DMS53 treated with DMSO at 0.1 percent for 48 hours (cell line): ENCODE measurements at regions not wholly inside any gene's neighbourhood (a gene's known extent, or its start where the extent isn't known, plus 50 kb on each side); places are given as distances from the start of the nearest gene placed in this dataset.
A peak's percentile ranks its signal among the peaks of the same experiment; 100 is the strongest.

ENCODE experiments used
- DNase-seq: peaks from one replicate; lab custom pipeline; 2025; ENCODE audit not compliant: unreplicated experiment; lab: John Stamatoyannopoulos, UW

DNA sequence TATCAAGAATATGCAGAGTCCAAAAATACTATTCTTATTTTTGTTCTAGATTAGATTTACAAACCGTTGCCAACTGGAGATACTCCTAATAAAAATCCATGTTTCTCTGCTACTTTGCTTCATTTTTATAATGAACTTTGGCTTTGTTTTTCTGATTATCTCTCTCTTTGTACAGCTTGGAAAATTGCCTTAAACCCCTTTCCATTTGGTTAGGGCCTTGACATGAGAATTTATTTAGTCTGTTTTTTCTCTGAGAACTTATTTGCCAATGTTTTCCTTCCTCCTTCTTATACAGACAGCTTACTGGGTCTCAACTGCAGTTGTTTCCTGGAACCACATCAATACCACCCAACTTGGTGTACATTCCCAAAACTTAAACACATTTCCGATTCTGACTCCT is 555.4 kb downstream of the SLITRK6 start:
- no peak for DNase-seq

DNA sequence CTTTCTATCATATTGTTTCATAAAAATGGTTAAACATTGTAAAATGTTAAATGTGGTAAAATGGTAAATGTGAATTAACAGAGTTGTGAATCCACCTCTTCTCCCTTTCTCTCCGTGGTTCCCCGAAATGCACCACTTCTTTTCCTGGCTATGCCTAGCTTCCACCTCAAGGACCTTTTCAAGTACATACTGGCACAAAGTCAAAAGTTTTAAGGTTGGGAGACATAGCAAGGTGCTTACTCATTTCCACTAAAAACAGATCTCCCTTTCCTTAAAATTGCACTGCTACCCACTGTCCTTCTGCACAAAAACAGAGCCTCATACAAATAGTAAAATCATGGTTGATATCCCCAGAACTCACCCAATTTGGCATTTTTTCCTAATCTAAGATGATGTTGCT is 558.2 kb downstream of the SLITRK6 start:
- no peak for DNase-seq

DNA sequence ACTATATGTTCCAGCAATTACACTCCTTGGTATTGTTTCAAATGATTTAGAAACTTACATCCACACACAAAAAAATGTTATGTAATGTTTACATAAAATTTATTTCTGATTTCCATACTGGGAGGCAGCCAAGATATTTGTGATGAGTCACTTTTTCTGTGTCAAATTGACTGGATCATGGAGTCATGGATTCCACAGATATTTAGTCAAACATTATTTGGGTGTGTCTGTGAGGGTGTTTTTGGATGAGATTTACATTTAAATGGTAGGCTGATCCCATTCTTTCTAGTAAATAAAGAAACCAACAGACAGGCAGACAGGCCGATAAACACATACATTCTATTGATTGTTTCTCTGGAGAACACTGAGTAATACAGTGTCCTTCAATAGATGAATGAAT is 562.8 kb downstream of the SLITRK6 start:
- no peak for DNase-seq

DNA sequence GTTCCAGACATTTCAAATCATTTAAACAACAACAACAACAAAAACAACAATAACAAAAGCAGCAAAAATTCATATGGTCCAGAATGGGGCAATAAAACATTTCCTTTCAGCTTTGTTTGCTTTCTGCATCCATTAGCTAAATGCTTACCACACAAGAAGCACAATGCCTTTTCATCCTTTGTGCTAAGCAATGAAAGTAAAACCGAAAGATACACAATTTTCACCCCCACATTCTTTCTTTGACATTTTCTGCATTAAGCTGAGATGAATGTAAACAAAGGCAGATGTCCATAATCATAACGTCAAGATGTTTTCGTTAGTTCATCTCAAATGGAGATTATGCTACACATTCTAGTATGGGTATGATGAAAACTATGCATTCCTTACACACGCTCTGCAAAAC is 568.5 kb downstream of the SLITRK6 start:
- DNase-seq = peak; percentile 16

DNA sequence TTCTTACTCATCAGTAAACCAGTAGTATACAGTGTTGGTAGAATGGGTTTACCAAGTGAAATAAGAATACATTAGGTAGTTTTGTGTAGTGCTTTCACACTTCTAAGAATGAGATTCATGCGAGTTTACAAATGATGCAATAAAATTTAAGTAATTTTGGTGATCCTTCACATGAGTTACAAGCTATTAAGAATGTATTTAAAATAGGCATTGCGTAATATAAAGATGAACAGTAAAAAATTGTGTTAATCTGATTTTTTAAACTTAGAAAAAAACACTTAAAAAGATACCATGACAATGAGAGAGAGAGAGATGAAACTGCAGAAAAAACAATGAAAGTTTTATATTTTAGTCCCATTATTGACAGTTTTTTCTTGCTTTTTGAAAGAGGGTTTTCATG is 570.5 kb downstream of the SLITRK6 start:
- DNase-seq = no peak

DNA sequence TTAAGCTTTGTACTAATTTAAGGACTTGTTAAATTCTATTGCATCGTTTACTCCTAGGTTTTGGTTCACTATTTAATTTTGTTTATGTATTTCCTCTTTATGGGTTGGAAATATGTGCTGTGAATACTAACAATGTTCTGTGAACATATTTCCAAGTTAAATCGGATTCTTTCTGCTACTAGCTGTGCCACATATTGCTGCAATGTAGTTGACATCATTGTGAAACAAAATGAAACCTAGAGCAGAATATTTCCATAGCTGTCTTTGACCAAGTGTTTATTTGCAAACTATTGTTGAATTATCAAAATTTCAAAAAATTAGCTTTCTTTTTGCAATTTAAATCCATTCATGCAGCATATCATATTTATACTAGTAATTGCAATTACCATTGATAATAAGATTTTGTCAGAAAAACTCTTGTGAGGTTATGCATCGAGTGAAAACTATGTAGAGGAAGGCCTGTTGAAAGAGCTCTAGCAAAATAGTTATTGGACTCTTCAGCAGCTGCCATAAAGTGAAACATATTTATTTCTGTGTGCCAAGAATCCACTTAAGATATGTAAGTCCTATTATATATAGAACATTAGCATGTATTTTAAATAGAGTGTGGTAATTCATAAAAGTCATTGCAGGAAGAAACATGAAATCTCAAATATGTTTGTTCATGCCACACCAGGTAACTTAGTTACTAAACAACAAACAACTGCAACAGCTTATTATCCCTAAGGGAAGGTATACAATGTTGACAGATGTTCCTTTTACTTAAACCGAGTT is 575.1 kb downstream of the SLITRK6 start:
- no peak for DNase-seq

DNA sequence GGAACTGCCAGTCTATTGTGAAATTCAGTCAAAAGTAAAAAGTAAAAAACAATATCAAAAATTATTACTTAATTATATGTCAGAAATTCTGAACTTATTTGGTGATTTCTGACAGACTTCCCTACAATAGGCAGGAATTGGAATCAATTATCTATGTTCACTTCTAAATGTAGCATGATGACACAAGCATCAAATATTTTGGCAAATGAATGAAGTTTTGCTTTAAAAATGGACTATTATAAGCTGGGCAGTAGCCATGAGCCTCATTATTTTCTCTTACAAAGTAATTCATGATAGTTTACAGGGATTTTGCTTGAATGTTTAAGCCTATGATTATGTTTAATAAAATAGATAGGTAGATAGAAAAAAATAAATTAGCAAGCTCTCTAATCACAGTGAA is 582.6 kb downstream of the SLITRK6 start:
- DNase-seq = no peak

DNA sequence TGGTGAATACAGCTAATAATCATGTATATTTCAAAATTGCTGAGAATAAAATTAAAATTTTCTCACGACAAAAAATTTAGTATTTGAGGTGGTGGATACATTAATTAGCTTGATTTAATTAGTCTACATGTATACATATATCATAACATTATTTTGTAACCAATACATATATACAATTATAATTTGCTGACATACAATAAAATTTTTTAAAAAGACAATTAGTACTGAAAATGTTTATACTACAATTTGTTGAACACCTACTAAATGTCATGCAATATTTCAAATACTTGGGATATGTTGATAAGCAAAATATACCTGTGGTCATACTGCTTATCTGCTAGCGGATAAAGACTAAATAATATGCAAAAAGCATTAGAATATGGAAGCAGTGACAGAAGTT is 586.5 kb downstream of the SLITRK6 start:
- no peak for DNase-seq

DNA sequence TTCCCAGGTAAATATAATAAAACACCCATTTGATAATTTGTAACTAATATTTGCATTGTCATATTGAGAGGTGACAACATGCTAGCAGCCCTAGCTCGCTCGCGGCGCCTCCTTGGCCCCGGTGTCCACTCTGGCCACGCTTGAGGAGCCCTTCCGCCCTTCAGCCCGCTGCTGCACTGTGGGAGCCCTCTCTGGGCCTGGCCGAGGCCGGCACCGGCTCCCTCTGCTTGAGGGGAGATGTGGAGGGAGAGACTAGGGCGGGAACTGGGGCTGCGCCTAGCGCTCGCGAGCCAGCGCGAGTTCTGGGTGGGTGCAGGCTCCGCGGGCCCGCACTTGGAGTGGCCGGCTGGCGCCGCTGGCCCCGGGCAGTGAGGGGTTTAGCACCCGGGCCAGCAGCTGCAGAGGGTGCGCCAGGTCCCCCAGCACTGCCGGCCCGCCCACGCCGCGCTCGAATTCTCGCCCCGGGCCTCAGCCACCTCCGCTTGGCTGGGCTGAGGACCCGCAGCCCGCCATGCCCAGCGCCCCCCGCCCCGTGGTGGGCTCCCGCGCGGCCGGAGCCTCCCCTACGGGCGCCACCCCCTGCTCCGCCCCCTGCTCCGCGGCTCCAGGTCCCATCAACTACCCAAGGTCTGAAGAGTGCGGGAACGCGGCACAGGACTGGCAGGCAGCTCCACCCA is 594.4 kb downstream of the SLITRK6 start:
- DNase-seq = no peak

DNA sequence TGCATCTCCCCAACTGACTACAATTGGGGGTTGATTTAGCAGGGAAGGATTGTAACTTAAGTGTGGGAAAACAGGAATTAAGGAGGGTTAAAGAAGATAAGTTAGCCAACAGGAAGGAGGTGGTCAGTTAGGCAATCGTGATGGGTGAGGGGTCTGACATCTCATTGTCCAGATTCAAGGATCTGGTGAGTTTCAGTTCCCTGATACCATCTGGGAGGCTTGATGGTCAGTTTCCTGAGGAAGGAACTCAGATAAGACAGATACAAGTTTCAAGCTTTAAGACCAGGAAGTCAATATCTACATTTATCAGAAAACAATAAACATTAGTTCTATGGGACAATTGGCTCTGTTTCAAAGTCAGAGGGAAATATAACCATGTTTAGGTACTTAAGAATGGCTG is 601.8 kb downstream of the SLITRK6 start:
- no peak for DNase-seq

DNA sequence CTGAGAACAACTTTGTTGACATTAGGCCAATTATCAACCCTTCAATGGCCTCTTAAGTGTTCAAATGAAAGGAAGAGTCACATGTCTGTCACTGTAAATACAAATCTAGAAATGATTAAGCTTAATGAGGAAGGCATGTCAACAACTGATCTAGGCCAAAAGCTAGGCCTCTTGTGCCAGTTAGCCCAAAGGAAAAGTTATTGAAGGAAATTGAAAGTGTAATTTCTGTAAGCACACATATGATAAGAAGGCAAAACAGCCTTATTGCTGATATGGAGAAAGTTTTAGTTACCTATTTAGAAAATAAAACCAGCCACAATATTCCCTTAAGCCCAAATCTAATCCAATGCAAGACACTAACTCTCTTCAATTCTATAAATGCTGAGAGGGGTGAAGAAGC is 604.7 kb downstream of the SLITRK6 start:
- DNase-seq = peak; percentile 36

DNA sequence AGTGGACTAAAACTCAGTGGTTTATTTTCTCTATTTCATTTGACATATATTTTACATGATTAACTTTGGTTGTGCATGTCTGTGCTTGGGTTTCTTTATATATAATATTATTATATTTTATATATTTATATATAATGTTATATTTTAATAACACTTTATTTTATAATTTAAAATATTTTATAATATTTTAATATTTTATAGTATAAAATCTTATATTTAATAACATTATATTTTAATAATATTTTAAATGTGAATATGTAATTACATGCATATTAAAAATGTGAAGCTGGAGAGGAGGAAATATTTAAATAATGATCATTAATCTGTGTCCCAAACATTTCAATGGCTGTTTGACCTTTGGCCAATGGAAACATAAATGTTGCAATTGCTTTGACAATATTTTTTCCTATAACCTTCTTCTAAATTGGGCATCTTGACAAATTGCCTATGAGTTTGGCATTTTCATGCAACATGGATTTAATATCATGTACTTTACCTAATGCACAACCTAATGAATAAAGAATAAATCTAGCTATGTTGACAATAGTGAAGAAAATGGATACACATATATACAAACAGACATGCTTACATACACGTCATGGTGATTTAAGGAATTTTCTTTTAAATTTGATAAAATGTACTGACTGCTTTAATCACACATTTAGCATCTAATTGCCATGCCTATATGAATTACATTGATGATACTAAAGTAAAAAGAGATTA is 607.1 kb downstream of the SLITRK6 start:
- DNase-seq = no peak

DNA sequence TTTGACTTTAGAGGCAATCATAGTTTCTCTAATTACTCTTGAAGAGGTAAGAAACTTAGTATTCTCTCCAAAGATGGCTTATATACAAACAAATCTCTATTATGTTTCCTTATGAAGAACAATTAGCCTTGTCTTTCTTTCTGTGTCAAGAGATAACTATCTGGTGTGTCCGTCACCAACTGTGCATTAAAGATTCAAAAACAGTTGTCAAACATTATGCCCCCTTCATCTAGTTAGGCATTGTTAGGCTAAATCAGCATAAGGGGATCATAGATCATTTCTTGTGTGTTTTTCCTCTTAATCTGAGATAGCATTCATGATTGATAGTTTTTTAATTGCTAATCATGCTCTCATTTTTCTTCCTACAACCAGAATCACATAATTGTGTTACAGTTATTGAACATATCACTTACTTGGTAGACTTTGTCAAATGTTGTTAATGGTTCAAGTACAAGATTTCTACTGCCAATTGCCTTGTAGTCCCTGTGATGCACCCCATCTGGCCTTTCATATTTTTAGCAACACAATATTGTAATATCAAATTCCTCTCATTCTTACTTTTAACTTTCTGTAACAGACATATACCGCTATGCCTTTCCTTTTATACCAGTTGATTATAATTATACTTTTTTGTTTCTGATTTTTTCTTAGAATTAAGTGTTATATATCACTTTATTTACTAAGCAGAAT is 612.7 kb downstream of the SLITRK6 start:
- DNase-seq = no peak

DNA sequence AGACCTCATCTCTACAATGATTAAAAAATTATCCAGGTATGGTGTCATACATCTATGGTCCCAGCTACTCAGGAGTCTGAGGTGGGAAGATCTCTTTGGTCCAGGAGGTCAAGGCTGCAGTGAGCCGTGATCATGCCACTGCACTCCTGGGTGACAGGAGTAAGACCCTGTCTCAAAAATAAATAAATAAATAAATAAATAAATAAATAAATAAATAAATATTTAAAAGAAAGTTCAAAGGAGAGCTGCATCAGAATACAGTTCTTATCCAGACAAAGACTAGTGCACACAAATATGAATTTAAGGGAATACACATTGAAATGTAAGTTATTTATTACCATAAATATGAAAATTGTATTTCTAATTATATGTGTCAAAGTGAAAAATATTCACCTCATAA is 624.9 kb downstream of the SLITRK6 start:
- no peak for DNase-seq

DNA sequence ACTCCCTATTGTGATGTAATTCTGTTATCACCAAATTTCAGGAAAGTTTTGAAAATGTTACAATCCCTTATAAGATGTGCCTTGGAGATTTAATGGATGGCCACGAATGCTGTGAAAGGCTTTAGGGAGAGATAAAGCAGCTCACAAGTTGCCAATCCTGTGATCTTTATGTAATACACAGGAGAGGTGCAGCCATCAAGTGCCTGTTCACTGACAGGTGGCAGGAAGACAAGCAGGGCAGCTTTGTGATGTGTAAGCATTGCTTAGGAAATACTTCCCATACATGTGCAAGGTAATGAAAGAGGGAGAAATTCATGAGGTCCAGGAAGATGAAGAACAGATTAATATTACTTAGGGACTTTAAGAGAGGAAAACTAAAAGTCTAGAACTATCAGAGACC is 628.8 kb downstream of the SLITRK6 start:
- peak; percentile 24 for DNase-seq

DNA sequence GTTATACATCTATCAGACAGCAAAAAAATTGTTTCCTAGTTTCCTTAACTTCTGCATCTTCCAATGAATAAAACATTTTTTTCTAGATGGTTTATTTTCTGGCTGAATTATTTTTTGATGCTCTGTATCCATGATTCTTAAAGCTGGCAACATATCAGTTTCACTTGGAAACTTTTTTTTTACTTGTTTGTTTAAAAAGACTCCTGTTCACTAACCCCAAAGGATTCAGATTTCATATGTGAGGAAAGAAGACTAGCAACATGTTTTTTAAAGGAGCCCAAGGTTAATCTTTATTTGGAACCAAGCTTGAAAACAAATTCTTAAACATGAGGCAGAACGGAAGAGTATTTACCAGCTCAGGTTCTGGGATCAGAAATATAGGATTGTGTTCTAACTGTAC is 632.3 kb downstream of the SLITRK6 start:
- no peak for DNase-seq

DNA sequence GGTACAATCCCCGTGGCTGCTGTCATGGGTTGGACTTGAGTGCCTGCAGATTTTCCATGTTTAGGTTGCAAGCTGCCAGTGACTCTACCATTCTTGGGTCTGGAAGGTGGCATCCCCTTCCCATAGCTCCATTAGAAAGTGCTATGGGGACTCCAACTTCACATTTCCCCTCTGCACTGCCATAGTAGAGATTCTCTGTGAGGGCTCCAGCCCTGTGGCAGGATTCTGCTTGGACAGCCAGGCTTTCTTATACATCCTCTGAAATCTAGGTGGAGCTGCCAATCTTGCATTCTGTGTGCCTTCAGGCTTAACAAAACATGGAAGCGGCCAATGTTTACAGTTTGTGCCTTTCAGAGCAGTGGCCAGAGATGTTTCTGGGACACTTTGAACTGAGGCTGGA is 636.2 kb downstream of the SLITRK6 start:
- no peak for DNase-seq

DNA sequence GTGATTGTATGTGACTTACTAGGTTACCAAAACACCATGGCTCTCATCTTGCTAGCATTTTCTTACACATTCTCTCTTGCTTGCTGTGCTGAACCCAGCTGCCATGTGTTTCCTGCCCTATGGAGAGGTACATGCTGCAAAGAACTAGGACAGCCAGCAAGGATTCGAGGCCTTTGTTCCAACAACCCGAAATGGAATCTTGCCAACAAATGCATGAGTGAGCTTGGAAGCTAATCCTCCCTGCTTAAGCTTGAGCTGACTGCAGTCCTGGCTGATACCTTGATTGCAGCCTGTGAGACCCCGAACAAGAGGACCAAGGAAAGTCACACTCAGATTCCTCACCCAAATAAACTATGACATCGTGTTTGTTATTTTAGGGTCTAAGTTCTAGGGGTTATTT is 651.2 kb downstream of the SLITRK6 start:
- DNase-seq = peak; percentile 11

DNA sequence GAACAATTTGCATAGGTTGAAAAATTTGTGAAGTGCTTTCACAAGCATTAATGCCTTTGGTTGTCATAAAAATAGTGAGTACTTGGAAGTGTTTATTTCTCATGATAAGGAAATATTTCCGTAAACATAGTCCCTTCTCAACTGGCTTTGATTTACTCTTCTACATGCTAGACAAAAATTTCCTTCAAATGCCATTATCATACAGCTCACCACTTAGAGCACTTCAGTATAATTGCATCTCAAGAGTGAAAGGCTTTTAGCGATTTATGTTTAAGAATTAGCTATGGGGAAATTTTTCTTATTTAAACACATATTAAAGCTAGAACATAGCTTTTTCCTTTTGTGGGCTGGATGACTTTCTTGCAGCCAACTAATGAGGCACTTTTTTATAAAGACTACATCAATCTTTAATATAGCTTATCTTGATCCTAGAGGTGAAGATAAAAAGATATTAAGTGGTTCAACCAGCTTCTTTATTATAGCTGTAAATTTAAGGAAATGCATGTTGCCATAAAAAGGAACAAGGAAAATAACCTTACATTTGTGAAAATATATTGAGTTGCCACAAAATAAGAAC is 656.8 kb downstream of the SLITRK6 start:
- DNase-seq = no peak

DNA sequence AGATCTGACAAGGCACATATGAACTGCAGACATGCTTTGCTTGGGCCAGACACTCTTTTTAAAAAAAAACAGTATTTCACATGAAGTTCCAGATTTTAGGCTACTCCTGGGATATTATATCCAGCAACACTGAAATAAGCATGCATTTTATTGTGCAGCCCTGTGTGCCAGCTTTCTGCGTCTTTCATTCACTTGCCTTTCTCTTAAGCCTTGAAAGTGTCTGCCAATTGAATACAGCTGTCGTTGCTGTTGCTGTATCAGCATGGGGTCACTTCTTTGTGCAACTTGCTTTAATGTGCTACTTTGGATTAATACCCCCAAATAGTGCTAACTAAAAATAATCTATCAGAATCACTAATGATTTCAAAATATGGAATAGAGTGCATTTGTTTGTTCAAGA is 657.8 kb downstream of the SLITRK6 start:
- no peak for DNase-seq

DNA sequence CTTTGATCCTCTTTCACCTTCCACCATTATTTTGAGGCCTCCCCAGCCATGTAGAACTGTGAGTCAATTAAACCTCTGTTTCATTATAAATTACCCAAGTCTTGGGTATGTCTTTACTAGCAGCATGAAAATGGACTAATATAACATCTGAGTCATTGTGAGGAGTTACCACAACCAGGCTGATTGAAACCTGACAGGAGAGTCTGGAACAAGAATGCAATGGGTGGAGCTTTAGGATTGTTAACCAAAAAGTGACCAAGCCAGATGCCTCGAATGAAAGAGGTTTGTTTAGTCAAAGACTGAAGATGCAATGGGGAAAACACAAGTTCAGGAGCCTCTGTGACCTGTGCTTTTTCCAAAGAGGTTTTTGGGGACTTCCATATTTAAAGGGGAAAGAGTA is 659.0 kb downstream of the SLITRK6 start:
- DNase-seq = no peak
